ENCODE measurements at regions not wholly inside any gene's neighbourhood (a gene's known extent, or its start where the extent isn't known, plus 50 kb on each side); places are given as distances from the start of the nearest gene placed in this dataset.

GRCh38 chr2:57855212-57855611 is 191.4 kb upstream of the VRK2 start:
- in situ Hi-C loops (cut with HindIII; ENCODE audit: low sequenced_read_pairs), result no loop called here

GRCh38 chr2:57859755-57860154 is 186.9 kb upstream of the VRK2 start:
- in situ Hi-C loops (cut with HindIII; ENCODE audit: low sequenced_read_pairs), result no loop called here

GRCh38 chr2:57862153-57862552 is 184.5 kb upstream of the VRK2 start:
- in situ Hi-C loops (cut with HindIII; ENCODE audit: low sequenced_read_pairs), result no loop called here

GRCh38 chr2:57862727-57863126 is 183.9 kb upstream of the VRK2 start:
- in situ Hi-C loops (cut with HindIII; ENCODE audit: low sequenced_read_pairs), result no loop called here

- in situ Hi-C loops (cut with HindIII; ENCODE audit: low sequenced_read_pairs), result no loop called here
These were observed 181.7 kb upstream of the VRK2 start for GRCh38 chr2:57864926-57865325.

GRCh38 chr2:57867730-57868129 is 178.9 kb upstream of the VRK2 start:
- in situ Hi-C loops (cut with HindIII; ENCODE audit: low sequenced_read_pairs), result no loop called here

GRCh38 chr2:57868619-57869139 is 177.9 kb upstream of the VRK2 start:
- in situ Hi-C loops (cut with HindIII; ENCODE audit: low sequenced_read_pairs), result no loop called here

- in situ Hi-C loops (cut with HindIII; ENCODE audit: low sequenced_read_pairs), result no loop called here
These were observed 176.8 kb upstream of the VRK2 start for GRCh38 chr2:57869758-57870344.

GRCh38 chr2:57876313-57876712 is 170.3 kb upstream of the VRK2 start:
- in situ Hi-C loops (cut with HindIII; ENCODE audit: low sequenced_read_pairs), result no loop called here

GRCh38 chr2:57877811-57878170 is 168.8 kb upstream of the VRK2 start:
- in situ Hi-C loops (cut with HindIII; ENCODE audit: low sequenced_read_pairs), result no loop called here

- in situ Hi-C loops (cut with HindIII; ENCODE audit: low sequenced_read_pairs), result no loop called here
These were observed 168.3 kb upstream of the VRK2 start for GRCh38 chr2:57878171-57878865.

- in situ Hi-C loops (cut with HindIII; ENCODE audit: low sequenced_read_pairs), result no loop called here
These were observed 167.8 kb upstream of the VRK2 start for GRCh38 chr2:57878866-57879210.

GRCh38 chr2:57880446-57880845 is 166.2 kb upstream of the VRK2 start:
- in situ Hi-C loops (cut with HindIII; ENCODE audit: low sequenced_read_pairs), result no loop called here

GRCh38 chr2:57880967-57881366 is 165.6 kb upstream of the VRK2 start:
- in situ Hi-C loops (cut with HindIII; ENCODE audit: low sequenced_read_pairs), result no loop called here

GRCh38 chr2:57881998-57882888 is 164.4 kb upstream of the VRK2 start:
- in situ Hi-C loops (cut with HindIII; ENCODE audit: low sequenced_read_pairs), result no loop called here

- in situ Hi-C loops (cut with HindIII; ENCODE audit: low sequenced_read_pairs), result no loop called here
These were observed 163.6 kb upstream of the VRK2 start for GRCh38 chr2:57882895-57883515.

GRCh38 chr2:57884281-57884680 is 162.3 kb upstream of the VRK2 start:
- in situ Hi-C loops (cut with HindIII; ENCODE audit: low sequenced_read_pairs), result no loop called here

GRCh38 chr2:57885742-57886141 is 160.9 kb upstream of the VRK2 start:
- in situ Hi-C loops (cut with HindIII; ENCODE audit: low sequenced_read_pairs), result no loop called here

- in situ Hi-C loops (cut with HindIII; ENCODE audit: low sequenced_read_pairs), result no loop called here
These were observed 160.3 kb upstream of the VRK2 start for GRCh38 chr2:57886161-57886786.

GRCh38 chr2:57888463-57888862 is 158.1 kb upstream of the VRK2 start:
- in situ Hi-C loops (cut with HindIII; ENCODE audit: low sequenced_read_pairs), result no loop called here

GRCh38 chr2:57890464-57890863 is 156.1 kb upstream of the VRK2 start:
- in situ Hi-C loops (cut with HindIII; ENCODE audit: low sequenced_read_pairs), result no loop called here

Data from DLD1 (cell line).